NCI-H1417 (cell line): ENCODE measurements at regions not wholly inside any gene's neighbourhood (a gene's known extent, or its start where the extent isn't known, plus 50 kb on each side); places are given as distances from the start of the nearest gene placed in this dataset.
"Not testable (repeated sequence)": the region's sequence is repeated elsewhere in the genome, so short reads cannot be mapped to it uniquely, and the experiment has no call there.

Experiments used
- DNase-seq, 3 experiments: peaks; one replicate each; lab custom pipeline; 2025; lab: John Stamatoyannopoulos, UW

DNA sequence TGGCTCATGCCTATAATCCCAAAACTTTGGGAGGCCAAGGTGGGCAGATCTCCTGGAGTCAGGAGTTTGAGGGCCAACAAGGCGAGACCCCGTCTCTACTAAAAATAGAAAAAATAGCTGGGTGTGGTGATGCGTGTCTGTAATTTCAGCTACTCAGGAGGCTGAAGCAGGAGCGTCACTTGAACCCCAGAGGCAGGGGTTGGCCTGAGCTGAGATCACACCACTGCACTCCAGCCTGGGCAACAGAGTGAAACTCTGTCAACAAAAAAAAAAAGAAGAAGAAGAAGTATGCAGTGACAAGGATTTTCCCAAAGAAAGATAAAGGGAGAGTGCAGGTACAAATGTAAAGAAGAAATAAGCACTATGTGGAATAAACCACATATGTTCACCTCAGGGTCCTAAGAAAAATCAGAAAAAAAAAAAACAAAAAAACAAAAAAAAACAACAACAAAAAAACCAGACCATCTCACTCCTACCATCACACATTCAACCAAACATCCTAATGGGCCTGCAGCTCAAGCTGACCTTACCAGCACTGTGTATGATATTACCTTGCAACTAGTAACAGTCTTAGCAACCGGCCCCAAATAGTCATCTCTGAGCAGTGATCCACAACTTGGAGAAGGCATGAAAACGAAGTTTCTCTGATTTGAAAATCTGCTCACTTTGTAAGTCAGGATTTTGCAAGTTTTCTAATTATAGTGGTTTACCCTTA lies 296.7 kb upstream of the PROK2 start:
- no peak for DNase-seq

DNA sequence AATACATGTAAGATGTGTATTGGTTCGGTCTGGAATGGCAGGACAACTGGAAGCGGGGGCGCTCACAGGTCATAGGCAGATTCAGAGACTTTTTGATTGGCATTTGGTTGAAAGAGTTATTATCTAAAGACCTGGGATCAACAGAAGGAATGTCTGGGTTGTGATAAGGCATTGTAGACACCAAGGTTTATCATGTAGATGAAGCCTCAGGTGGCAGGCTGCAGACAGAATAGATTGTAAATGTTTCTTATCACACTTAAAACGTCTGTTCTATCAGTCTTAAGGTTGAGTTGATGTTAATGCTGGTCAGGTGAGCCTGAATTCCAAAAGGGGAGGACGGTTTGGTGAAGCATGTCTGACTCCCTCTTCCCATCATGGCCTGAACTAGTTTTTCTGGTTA lies 295.9 kb upstream of the PROK2 start:
- DNase-seq: no peak

DNA sequence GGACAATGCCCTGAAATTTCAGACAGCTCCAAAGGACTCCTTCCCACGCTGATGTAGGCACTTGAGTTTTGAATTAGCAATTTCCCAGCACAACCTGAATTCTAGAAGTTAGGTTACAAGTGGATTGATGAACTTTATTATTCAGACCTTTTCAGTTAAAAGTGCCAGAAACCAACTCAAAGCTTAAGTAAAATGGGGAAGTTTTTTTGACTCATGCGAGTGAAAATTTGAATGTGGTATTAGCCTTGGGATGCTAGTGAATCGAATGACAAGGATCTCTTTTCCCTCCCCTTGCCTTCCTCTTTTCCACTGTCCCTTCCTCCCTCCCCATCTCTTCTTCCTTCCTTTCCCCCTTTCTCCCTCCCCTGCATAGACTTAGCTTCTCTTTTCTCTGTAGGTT lies 295.1 kb upstream of the PROK2 start:
- DNase-seq: no peak

DNA sequence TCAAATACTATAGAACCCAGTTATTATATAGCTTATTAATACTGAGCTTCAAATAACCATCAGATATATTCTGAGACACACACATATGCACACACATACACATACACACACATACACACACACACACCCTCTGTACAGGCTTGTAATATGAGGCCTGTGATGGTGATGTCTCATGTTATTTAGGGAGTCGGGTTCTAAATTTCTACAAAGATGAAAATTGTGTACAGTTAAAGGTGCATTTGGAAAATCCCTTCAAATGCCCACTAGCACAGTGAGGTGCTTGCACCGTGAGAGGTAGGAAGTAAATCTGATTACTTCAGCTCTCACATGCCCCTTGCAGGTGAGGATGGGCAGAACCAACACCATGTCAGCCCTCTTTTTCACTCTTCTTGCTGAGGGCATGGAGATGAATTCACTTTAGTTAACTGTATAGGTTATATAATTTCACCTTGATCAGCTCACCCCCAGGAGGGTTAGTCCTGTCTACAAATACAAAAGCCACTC lies 294.5 kb upstream of the PROK2 start:
- no peak for DNase-seq

DNA sequence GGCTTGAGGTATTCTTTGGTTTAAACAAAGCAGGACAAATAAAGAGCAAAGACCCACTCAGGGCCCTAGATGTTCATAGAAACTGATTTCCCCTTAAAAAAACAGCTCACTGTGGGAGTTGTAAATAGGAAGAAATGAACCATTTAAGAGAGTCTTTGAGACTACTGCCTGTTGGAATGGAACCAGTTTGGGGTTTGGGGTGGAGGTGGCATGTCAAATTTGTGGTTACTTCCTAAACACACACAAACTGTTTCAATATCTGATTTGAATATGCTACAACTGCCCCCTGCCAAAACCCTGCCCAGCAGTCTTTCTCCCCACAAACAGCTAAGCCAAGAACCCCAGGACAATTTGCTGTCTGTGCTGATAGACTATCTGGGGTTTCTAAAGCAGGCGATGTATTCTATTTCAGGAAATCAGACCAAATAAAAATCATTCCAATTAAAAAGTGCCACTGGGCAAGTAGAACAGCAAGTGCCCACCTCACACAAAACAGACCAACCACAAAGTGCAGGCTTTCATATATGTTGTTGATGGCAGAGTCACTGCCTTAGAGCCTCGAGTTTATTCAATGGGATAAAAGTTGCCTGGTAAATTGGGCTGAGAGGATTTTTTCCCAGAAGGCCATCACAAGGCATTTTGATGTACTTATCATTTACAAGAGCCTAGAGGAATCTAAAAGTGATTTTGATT lies 293.9 kb upstream of the PROK2 start:
- DNase-seq: no peak

DNA sequence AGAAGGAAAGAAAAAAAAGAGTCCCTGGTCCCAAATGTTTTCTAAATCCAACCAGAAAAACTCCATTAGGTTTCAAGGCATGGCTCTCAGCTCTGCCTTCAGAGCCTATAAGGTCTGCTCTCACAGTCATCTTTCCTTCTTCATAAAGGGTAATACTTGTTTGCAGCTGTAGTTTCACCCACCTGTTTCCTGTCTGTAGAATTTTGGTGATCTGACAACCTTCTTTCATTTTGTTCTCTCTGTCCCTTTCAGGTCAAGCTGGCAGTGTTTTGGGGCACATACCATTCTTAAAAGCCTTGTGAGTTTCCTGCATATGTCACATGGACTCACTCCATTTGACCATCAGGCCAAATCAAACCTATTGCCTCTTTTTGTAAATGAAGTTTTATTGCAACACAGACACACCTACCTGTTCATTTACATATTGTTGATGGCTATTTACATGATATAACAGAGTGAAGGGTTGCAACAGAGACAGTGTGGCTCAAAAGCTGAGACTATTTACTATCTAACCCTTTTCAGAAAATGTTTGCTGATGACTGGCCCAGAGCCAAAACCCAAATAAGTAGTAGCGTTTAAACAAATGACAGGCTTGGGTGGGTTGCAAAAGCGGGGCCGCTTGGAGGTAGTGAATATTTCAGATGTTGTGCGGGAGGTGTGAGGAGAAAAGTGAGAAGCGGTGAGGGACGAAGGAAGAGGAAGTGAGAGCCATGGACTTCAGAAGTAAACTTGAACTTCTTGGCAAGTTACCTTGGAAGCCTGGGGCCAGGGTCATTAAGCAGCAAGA lies 292.7 kb upstream of the PROK2 start:
- DNase-seq: peak in 1 of 3 experiments; percentile 1

DNA sequence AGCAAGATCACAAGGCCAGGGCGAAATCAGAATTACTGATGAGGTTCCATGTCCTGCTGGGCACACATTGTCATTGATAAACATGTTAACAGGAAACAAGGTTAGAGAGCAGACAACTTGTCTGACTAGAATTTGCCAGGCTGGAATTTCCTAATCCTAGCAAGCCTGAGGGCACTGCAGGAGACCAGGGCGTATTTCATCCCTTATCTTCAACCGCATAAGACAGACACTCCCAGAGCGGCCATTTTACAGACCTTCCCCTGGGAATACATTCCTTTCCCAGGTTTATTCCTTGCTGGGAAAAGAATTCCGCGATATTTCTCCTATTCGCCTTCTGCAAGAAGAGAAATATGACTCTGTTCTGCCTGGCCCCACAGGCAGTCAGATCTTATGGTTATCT lies 290.9 kb upstream of the PROK2 start:
- not testable (repeated sequence) for DNase-seq

DNA sequence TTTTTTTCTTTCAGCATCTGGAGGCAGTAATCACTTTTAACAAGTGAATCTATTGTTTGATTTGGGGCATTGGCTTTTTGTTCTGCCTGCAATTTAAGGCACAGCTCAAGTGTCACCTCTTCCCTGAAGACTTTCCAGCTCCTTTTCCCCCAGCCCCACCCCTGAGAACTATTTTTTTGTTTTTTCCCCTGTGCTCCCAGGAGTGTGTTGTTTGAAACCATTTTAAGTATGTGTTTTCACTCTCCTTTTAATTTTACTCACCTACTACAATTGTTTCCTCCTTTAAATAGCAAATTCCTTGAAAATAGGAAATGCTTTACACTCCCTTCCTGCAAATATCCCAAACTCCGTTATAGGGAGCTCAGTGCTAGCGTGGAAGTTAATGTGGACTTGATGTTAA lies 286.7 kb upstream of the PROK2 start:
- no peak for DNase-seq

DNA sequence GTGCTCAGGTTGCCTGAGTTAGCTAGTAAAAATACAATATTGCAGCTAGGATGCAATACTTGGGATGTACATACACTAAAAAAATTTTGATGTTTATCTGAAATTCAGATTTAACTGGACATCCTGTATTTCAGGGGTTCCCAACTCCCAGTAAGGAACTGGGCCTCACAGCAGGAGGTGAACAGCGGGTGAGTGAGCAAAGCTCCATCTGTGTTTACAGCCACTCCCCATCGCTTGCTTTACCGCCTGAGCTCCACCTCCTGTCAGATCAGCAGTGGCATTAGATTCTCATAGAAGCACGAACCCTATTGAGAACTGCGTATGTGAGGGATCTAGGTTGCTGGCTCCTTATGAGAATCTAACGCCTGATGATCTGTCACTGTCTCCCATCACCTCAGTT lies 285.1 kb upstream of the PROK2 start:
- DNase-seq: no peak

DNA sequence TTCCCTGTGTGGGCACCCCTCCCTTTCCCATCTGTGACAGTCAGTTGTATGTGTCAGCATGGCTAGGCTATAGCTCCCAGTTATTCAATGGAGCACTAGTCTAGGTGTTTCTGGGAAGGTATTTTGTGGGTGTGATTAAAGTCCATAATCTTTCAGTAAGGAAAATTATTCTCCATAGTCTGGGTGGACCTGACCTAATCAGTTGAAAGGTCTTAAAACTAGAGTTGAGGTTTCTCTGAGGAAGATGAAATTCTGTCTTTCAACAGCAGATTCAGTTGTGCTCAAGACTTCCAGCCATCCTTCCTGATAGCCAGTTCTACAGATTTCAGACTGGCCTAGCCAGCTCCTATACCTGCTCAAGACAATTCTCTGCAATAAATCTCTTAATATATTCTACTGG lies 284.6 kb upstream of the PROK2 start:
- no peak for DNase-seq

DNA sequence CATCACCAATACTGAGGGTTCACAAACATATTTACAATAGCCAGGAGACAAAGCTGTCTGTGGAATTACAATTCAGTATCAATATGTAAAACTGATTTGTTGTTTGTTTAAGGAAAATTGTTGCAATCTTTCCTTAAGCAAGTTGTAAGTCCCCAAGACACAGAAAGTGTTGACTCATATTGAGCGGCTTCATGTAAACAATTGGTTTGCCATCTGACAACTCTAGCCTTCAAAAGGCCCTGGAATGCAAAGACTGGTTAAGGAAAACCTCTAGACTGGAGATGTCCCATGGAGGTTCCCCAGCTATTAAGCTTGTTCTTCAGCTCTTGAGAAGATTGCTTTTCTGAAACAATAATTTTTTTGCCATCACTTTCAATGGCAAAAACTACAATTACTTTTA lies 283.7 kb upstream of the PROK2 start:
- DNase-seq: no peak

DNA sequence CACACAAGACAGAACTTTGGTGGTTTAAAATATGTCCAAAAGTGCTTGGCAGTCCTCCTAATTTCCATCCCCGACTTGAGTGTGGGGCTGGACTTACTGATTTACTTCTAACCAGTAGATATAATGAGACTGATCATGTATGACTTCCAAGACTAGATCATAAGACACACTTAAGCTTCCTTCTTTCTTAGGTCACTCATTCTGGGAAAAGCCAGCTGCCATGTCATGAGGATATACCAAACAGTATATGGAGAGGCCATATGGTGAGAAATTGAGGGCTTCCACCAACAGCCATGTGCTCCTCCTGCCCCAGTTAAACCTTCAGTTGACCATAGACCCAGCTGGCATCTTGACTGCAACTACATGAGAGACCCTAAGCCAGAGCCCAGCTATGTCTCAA lies 282.8 kb upstream of the PROK2 start:
- DNase-seq: no peak

DNA sequence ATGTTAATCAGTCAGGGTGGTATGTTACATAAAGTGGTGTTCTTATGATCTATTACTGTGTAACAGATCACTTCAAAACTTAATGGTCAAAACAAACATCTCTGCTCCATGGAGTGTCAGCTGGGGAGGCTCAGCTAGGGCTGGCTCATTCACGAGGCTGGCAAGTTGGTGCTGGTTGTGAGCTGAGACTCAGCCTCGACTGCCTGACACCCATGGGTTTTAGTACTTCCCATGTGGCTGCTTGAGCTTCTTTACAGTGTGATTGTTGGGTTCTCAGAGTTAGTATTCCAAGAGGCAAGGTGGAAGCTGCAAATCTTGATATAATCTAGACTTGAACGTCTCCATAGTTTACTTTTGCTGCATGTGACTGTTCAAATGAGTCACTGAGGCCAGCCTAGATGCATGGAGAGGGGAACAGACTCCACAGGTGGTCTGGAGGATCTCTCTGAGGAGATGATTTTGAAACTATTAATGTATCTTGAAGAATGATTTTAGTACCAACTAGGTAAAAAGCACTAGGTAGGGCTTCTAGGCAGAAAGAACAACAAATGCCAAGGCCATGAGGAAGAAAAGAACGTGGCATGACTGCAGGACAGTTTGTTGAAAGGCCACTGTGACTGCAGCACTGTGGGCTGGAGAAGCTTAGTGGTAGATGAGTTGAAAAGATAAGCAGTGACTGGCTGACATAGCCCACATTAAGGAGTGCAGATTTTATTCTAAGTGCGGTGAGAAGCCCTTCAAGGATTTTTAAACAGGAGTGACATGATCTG lies 281.1 kb upstream of the PROK2 start:
- DNase-seq: no peak

DNA sequence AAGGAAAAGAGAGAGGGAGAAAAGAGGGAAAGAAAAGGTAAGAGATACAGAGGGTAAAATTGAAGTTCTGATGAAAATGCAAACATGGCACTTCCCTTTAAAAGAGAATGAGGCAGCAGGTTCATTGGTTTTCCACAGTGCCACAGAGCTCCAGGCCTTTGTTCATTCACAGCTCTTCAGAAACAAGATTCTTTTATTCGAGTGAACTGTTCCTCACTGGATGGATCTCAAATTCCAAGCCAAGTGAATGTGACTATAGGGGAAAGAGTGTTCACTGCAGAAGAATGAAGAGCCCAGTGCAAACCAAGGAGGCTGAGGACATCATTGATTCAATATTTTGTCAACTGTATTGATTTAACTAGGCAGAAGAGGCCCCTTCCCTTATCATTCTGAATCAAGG lies 280.3 kb upstream of the PROK2 start:
- no peak for DNase-seq

DNA sequence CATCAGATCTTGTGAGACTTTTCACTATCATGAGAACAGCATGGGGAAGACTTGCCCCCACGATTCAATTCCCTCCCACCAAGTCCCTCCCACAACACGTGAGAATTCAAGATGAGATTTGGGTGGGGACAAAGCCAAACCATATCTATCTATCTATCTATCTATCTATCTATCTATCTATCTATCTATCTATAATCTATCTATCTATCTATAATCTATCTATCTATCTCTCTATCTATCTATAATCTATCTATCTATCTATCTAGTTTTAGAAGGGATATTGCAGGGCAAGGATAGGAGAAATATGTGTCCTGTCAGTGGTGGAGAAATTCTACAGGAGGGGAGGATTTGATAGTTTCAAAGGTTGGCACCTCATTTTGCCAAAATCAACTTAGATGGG lies 279.8 kb upstream of the PROK2 start:
- not testable (repeated sequence) for DNase-seq

DNA sequence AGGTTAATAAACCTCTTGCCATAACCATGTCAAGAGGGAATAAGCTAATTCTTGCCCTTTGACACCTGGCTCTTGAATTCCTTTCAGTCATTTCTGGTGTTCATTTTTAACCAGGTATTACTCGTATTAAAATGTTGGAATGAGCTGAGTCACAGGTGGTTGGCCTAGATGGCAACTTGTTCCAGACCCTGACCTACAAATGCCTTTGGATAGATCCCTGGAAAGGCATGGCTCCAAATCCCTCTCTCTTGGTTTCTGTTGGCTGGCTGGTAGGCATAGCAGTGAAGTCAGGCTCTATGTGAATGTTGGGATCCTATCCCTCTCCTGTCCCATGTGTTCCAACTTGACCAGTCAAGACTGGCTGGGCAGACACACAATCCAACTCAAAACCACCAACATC lies 277.1 kb upstream of the PROK2 start:
- no peak for DNase-seq

DNA sequence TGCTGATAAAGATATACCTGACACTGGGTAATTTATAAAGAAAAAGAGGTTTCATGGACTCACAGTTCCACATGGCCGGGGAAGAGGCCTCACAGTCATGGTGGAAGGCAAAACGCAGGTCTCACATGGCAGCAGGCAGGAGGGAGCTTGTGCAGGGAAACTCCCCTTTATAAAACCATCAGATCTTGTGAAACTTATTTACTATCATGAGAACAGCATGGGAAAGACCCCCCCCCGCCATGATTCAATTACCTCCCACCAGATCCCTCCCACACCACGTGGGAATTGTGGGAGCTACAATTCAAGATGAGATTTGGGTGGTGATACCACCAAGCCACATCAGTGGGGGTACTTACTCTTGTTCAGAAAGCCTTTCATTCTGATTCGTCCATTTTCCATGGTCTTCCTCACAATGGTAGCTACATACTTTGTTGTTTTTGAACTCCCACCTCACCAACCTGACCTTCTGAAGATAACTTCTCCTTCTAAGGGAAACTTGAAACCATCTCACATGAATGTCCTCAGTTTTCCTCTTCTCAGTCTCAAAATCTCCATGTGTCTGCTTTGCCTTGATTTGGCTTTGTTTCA lies 275.6 kb upstream of the PROK2 start:
- no peak for DNase-seq

DNA sequence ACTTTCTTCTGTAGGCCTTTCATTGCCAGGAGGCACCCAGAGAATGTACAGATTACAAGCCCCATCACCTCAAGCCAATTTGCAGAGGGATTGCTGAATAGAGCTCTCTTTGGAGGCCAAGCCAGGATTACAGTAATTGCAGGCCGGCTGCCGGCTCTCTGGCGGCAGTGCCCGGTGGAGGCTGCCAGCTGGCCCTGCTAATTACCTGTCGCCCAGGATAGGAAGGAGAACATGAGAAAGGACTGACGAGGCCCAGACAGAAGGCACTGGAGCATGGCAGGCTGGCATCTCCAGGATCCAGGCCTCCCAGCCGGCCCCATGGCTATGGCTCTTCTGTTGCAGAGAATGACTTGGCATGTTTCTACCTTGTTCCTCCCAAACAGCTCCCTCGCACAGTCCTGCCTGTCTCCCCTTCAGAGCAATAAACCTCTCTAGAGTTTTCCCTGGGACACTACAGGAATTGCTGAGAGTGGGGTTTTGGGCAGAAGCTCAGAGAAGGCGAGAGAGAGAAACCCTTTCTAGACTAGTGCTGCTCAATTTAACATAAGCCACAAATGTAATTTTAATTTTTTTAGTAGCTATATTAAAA lies 273.6 kb upstream of the PROK2 start:
- peak in 1 of 3 experiments; percentile 1 for DNase-seq

DNA sequence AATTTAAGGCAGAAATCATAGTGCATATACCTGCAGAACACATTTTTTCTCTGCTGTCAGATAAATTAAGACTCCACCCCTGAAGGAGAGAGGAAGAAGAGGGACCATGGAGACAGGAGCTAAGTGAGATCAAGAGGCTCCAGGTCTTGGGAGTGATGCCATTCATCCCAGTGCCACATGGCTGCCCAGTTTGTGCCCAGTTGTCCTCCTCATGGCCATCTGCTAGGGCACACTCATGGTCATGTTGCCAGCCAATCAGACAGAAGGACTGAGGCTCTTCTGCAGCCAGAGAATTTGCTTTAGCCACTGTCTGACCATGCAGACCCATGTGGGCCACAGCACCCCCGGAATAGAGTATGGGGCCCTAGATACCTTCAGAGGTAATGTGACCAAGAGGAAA lies 270.5 kb upstream of the PROK2 start:
- DNase-seq: no peak

DNA sequence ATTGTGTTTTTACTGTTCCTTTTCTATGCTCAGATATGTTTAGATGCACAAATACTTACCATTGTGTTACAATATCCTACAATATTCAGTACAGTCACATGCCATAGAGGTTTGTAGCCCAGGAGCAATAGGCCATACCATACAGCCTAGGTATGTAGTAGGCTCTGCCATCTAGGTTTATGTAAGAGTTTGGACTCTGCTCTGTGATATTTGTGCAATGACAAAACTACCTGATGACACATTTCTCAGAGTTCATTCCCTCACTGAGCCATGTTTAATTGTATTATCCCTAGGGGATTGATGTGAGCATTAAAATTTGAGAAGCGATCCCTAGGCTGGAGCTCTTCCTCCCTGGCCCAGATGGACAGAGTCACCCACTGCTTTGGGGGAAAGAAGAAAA lies 270.0 kb upstream of the PROK2 start:
- DNase-seq: no peak

DNA sequence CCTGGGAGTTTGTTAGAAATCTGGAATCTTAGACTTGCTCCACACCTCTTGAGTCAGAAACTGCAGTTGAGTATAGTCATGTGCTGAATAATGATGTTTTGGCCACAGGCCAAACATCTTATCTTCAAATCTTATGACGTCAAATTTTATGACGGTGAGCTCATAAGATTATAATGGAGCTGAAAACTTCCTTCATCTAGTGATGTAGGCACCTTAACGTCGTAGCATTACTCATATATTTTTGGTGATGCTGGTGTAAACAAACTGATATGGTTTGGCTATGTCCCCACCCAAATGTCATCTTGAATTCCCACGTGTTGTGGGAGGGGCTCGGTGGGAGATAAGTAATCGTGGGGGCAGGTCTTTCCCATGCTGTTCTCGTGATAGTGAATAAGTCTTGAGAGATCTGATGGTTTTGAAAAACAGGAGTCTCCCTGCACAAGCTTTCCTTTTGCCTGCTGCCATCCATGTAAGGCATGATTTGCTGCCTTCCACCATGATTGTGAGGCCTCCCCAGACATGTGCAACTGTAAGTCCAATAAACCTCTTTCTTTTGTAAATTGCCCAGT lies 268.0 kb upstream of the PROK2 start:
- DNase-seq: no peak
